Activated CD8-positive, alpha-beta memory T cell treated with anti-CD3 and anti-CD28 coated beads for 4 hours (primary cell): ENCODE measurements at regions not wholly inside any gene's neighbourhood (a gene's known extent, or its start where the extent isn't known, plus 50 kb on each side); places are given as distances from the start of the nearest gene placed in this dataset.

Source experiments
- DNase-seq, 2 donors: peaks; one replicate each; pipeline ENCODE4 v3.0.0-alpha.2; 2020; ENCODE audit warnings: low read depth in 2 of 2

- no peak for DNase-seq
These were observed 177.4 kb downstream of the TFAP2A start for GRCh38 chr6:10237298-10238038.

- no peak for DNase-seq
These were observed 179.5 kb downstream of the TFAP2A start for GRCh38 chr6:10235344-10235743.

GRCh38 chr6:10230531-10230930, 184.3 kb downstream of the TFAP2A start:
- no peak for DNase-seq

- no peak for DNase-seq
These were observed 191.0 kb downstream of the TFAP2A start for GRCh38 chr6:10223841-10224240.

- DNase-seq: no peak
These were observed 193.7 kb downstream of the TFAP2A start for GRCh38 chr6:10221178-10221577.

GRCh38 chr6:10219510-10219909, 195.4 kb downstream of the TFAP2A start:
- DNase-seq: no peak

- DNase-seq: no peak
These were observed 197.8 kb downstream of the TFAP2A start for GRCh38 chr6:10217111-10217510.

GRCh38 chr6:10215326-10216110, 199.4 kb downstream of the TFAP2A start:
- no peak for DNase-seq

- DNase-seq: no peak
These were observed 204.8 kb downstream of the TFAP2A start for GRCh38 chr6:10210052-10210451.

- DNase-seq: no peak
These were observed 209.0 kb downstream of the TFAP2A start for GRCh38 chr6:10205892-10206291.

- no peak for DNase-seq
These were observed 209.8 kb downstream of the TFAP2A start for GRCh38 chr6:10205120-10205519.

- DNase-seq: no peak
These were observed 211.2 kb downstream of the TFAP2A start for GRCh38 chr6:10203651-10204050.

- DNase-seq: no peak
These were observed 212.3 kb downstream of the TFAP2A start for GRCh38 chr6:10202581-10202980.

- no peak for DNase-seq
These were observed 213.0 kb downstream of the TFAP2A start for GRCh38 chr6:10201606-10202510.

GRCh38 chr6:10196090-10196489, 218.8 kb downstream of the TFAP2A start:
- no peak for DNase-seq

GRCh38 chr6:10194816-10195672, 219.8 kb downstream of the TFAP2A start:
- no peak for DNase-seq

- no peak for DNase-seq
These were observed 221.6 kb downstream of the TFAP2A start for GRCh38 chr6:10193321-10193720.

- DNase-seq: no peak
These were observed 224.8 kb downstream of the TFAP2A start for GRCh38 chr6:10190042-10190441.

GRCh38 chr6:10184371-10185227, 230.3 kb downstream of the TFAP2A start:
- DNase-seq: no peak
